IMR-90 (cell line): ENCODE measurements at regions not wholly inside any gene's neighbourhood (a gene's known extent, or its start where the extent isn't known, plus 50 kb on each side); places are given as distances from the start of the nearest gene placed in this dataset.
A peak's percentile ranks its signal among the peaks of the same experiment; 100 is the strongest.

Experiments used
- ATAC-seq: fragments of 200-7000 bp; cut with Tn5 transposase; 2 replicates; pipeline ENCODE4 v1.9.1; 2020; ENCODE audit warnings: low read depth, mild to moderate bottlenecking, moderate library complexity
- BruUV-seq: library from RNA; stranded (reverse); fragments of 400-500 nt; replicated peaks from 2 replicates; lab custom pipeline; 2021; lab: Mats Ljungman, UMichigan
- CTCF ChIA-PET: fragments of 300-600 bp; formaldehyde crosslinking; extraction: SDS; loops from one replicate; lab custom pipeline; 2021; ENCODE audit warnings: antibody characterized with exemption; lab: Yijun Ruan, JAX
- POLR2A ChIA-PET: fragments of 300-600 bp; sonication (Branson Sonifier 250); formaldehyde crosslinking; loops from one replicate; lab custom pipeline; 2022; ENCODE audit warnings: antibody characterized with exemption; ENCODE audit not compliant: unreplicated experiment; lab: Charles Lee
- DNase-seq: peaks from one replicate; pipeline ENCODE4 v3.0.0; 2013
- H2AFZ ChIP-seq: replicated peaks from 2 replicates; pipeline ENCODE3; 2013; ENCODE audit warnings: low read length, mild to moderate bottlenecking; ENCODE audit not compliant: poor library complexity
- H2AK5ac ChIP-seq: 2 replicates; pipeline ENCODE4 v1.6.1; 2013; ENCODE audit warnings: low read depth, low read length, inconsistent platforms
- H2AK9ac ChIP-seq: replicated peaks from 2 replicates; pipeline ENCODE3; 2013; ENCODE audit warnings: mild to moderate bottlenecking, low read depth, low read length, moderate library complexity; ENCODE audit not compliant: poor library complexity
- H2BK120ac ChIP-seq: 2 replicates; pipeline ENCODE4 v1.6.1; 2013; ENCODE audit warnings: low read depth, low read length, inconsistent platforms
- H2BK15ac ChIP-seq: 3 replicates; pipeline ENCODE4 v1.6.1; 2013; ENCODE audit warnings: low read depth, low read length, inconsistent platforms
- H2BK20ac ChIP-seq: 2 replicates; pipeline ENCODE4 v1.6.1; 2013; ENCODE audit warnings: low read depth, mild to moderate bottlenecking, inconsistent platforms, low read length, moderate library complexity
- H2BK5ac ChIP-seq: 2 replicates; pipeline ENCODE4 v1.6.1; 2013; ENCODE audit warnings: mild to moderate bottlenecking, low read depth, low read length, inconsistent platforms; ENCODE audit not compliant: poor library complexity, severe bottlenecking
- H3K14ac ChIP-seq: replicated peaks from 2 replicates; pipeline ENCODE4 v1.6.1; 2013; ENCODE audit warnings: low read depth, low read length, inconsistent platforms
- H3K18ac ChIP-seq: 2 replicates; pipeline ENCODE4 v1.6.1; 2013; ENCODE audit warnings: low read depth, low read length, control low read depth
- H3K23ac ChIP-seq: 2 replicates; pipeline ENCODE4 v1.6.1; 2013; ENCODE audit warnings: low read depth, low read length, inconsistent platforms
- H3K27ac ChIP-seq: 2 replicates; pipeline ENCODE4 v1.5.1; 2013; ENCODE audit warnings: mild to moderate bottlenecking, control low read depth, low read length; ENCODE audit not compliant: insufficient read depth
- H3K27me3 ChIP-seq: 2 replicates; pipeline ENCODE4 v1.6.1; 2013; ENCODE audit warnings: low read length; ENCODE audit not compliant: control insufficient read depth, insufficient read depth
- H3K36me3 ChIP-seq: 2 replicates; pipeline ENCODE4 v1.6.1; 2013; ENCODE audit warnings: low read length, mixed read lengths; ENCODE audit not compliant: control insufficient read depth, insufficient read depth
- H3K4ac ChIP-seq: 2 replicates; pipeline ENCODE4 v1.6.1; 2013; ENCODE audit warnings: low read depth, low read length, inconsistent platforms
- H3K4me1 ChIP-seq: 2 replicates; pipeline ENCODE4 v1.6.1; 2013; ENCODE audit warnings: low read length, mixed read lengths; ENCODE audit not compliant: control insufficient read depth, insufficient read depth
- H3K4me2 ChIP-seq: 2 replicates; pipeline ENCODE4 v1.6.1; 2013; ENCODE audit warnings: low read depth, mild to moderate bottlenecking, control low read depth, low read length, moderate library complexity
- H3K4me3 ChIP-seq: 2 replicates; pipeline ENCODE4 v1.5.1; 2013; ENCODE audit warnings: low read depth, mild to moderate bottlenecking, control low read depth, low read length, moderate library complexity; ENCODE audit not compliant: insufficient read depth
- H3K56ac ChIP-seq: 2 replicates; pipeline ENCODE4 v1.6.1; 2013; ENCODE audit warnings: low read length, inconsistent platforms; ENCODE audit not compliant: insufficient read depth; ENCODE audit errors: extremely low read depth
- H3K79me1 ChIP-seq, 2 experiments: 2 replicates each; pipeline ENCODE4 v1.6.1; 2013; ENCODE audit warnings: low read length in 2 of 2, inconsistent platforms in 1 of 2, low read depth in 1 of 2
- H3K9ac ChIP-seq: 2 replicates; pipeline ENCODE4 v1.6.1; 2013; ENCODE audit warnings: low read depth, low read length, control low read depth
- H3K9me1 ChIP-seq: 2 replicates; pipeline ENCODE4 v1.6.1; 2013; ENCODE audit warnings: low read length, inconsistent platforms; ENCODE audit not compliant: insufficient read depth
- H3K9me3 ChIP-seq: 2 replicates; pipeline ENCODE4 v1.6.1; 2013; ENCODE audit warnings: low read length; ENCODE audit not compliant: control insufficient read depth, insufficient read depth
- H4K20me1 ChIP-seq: 2 replicates; pipeline ENCODE4 v1.6.1; 2013; ENCODE audit warnings: low read length, inconsistent platforms; ENCODE audit not compliant: insufficient read depth
- H4K5ac ChIP-seq: 2 replicates; pipeline ENCODE4 v1.6.1; 2013; ENCODE audit warnings: mild to moderate bottlenecking, low read depth, low read length, control low read depth
- H4K8ac ChIP-seq, 2 experiments: 2 replicates each; pipeline ENCODE4 v1.6.1; 2013; ENCODE audit warnings: low read depth in 2 of 2, low read length in 2 of 2, control low read depth in 1 of 2, inconsistent platforms in 1 of 2
- H4K91ac ChIP-seq: 2 replicates; pipeline ENCODE4 v1.6.1; 2013; ENCODE audit warnings: low read depth, low read length, inconsistent platforms; ENCODE audit not compliant: insufficient read depth
- BHLHE40 ChIP-seq: fragments of 150-350 bp; IDR thresholded peaks from 2 replicates; pipeline ENCODE4 v1.6.1; 2016; ENCODE audit warnings: mild to moderate bottlenecking, low read depth, low read length
- CEBPB ChIP-seq: IDR thresholded peaks from 2 replicates; pipeline ENCODE4 v1.6.1; 2012; ENCODE audit warnings: low read depth, low read length, improper control_type of control experiment
- CHD1 ChIP-seq: IDR thresholded peaks from 2 replicates; pipeline ENCODE4 v1.6.1; 2012; ENCODE audit warnings: low read depth, low read length, improper control_type of control experiment
- CTCF ChIP-seq: conservative IDR thresholded peaks from 2 replicates; pipeline ENCODE4 v1.5.1; 2012; ENCODE audit warnings: mild to moderate bottlenecking, low read depth, low read length, improper control_type of control experiment
- FOS ChIP-seq: fragments of 150-350 bp; IDR thresholded peaks from 2 replicates; pipeline ENCODE4 v1.6.1; 2016; ENCODE audit warnings: low read depth, low read length
- MAFK ChIP-seq: IDR thresholded peaks from 2 replicates; pipeline ENCODE4 v1.6.1; 2012; ENCODE audit warnings: low read depth, low read length, improper control_type of control experiment
- MAZ ChIP-seq: IDR thresholded peaks from 2 replicates; pipeline ENCODE4 v1.6.1; 2012; ENCODE audit warnings: low read depth, mild to moderate bottlenecking, low read length, improper control_type of control experiment, moderate library complexity, borderline replicate concordance
- MXI1 ChIP-seq: IDR thresholded peaks from 2 replicates; pipeline ENCODE4 v1.6.1; 2012; ENCODE audit warnings: low read depth, mild to moderate bottlenecking, low read length, moderate library complexity, borderline replicate concordance
- NFE2L2 ChIP-seq: fragments of 150-350 bp; IDR thresholded peaks from 2 replicates; pipeline ENCODE4 v1.6.1; 2016; ENCODE audit warnings: low read depth, mild to moderate bottlenecking, low read length
- POLR2A ChIP-seq: IDR thresholded peaks from 2 replicates; pipeline ENCODE4 v1.6.1; 2012; ENCODE audit warnings: mild to moderate bottlenecking, low read depth, low read length
- RAD21 ChIP-seq: IDR thresholded peaks from 2 replicates; pipeline ENCODE4 v1.6.1; 2012; ENCODE audit warnings: low read length, improper control_type of control experiment
- RCOR1 ChIP-seq: IDR thresholded peaks from 2 replicates; pipeline ENCODE4 v1.6.1; 2012; ENCODE audit warnings: mild to moderate bottlenecking, low read length, improper control_type of control experiment; ENCODE audit not compliant: insufficient replicate concordance
- RFX5 ChIP-seq: IDR thresholded peaks from 2 replicates; pipeline ENCODE4 v1.8.0; 2012; ENCODE audit warnings: low read depth, mild to moderate bottlenecking, low read length, moderate library complexity
- SMC3 ChIP-seq: fragments of 150-350 bp; IDR thresholded peaks from 2 replicates; pipeline ENCODE4 v1.6.1; 2016; ENCODE audit warnings: low read depth, mild to moderate bottlenecking, antibody characterized with exemption, low read length, moderate library complexity
- WGBS, 2 experiments: methylation state at CpG; one replicate each; pipeline versions ENCODE4 v1.1.5 to v1.1.7; 2013; ENCODE audit warnings: missing lambda C conversion rate in 2 of 2; ENCODE audit not compliant: insufficient read length in 1 of 2; ENCODE audit errors: extremely low coverage in 2 of 2; 5-methylcytosine and 5-hydroxymethylcytosine counted together
- dilution Hi-C: fragments of 300-500 bp; cut with HindIII; formaldehyde crosslinking; loops from one replicate; pipeline ENCODE4 v1.14.3; 2018; ENCODE audit warnings: low sequenced_read_pairs; ENCODE audit not compliant: unreplicated experiment
- in situ Hi-C: fragments of 300-500 bp; cut with MboI; formaldehyde crosslinking; loops from 3 replicates; pipeline ENCODE4 v1.14.3; 2019; ENCODE audit warnings: low sequenced_read_pairs, inconsistent platforms, mixed read lengths
- intact Hi-C: fragments of 100-400 bp; cut with micrococcal nuclease; formaldehyde crosslinking; loops from 2 replicates; pipeline ENCODE4 v1.10.0; 2022
- TF ChIP-seq, protein P1 (sequence below): fragments of 150-350 bp; IDR thresholded peaks from 2 replicates; pipeline ENCODE4 v1.6.1; 2017; ENCODE audit warnings: mild to moderate bottlenecking, antibody characterized with exemption, low read length, low read depth
- TF ChIP-seq, protein P2 (sequence below): fragments of 150-350 bp; IDR thresholded peaks from 2 replicates; pipeline ENCODE4 v1.6.1; 2016; ENCODE audit warnings: low read depth, mild to moderate bottlenecking, low read length, moderate library complexity, borderline replicate concordance

DNA sequence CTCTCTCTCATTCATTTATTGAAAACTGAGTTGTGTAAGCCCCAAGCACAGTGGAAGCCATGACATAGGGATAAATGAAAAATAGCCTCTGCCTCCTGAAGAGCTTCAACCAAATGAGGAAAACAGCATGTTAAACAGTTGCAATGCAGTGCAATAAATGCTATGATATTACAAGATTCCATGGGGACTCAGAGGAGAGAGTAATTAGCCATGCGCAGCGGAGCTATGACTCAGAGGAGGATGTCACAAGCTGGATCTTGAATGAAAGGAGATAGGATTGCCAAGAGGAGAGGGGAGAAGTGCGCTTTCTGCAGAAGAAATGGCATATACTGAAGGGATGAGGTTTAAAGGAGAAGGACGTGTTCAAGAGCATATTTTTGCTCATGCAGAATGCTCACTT is 231.3 kb upstream of the PLXNA2 start:
- H2AFZ ChIP-seq = no peak overlapping the region
- intact Hi-C loops (no loop called here), dilution Hi-C loops (no loop called here), in situ Hi-C loops (no loop called here)
- no peak overlapping the region for H2BK5ac ChIP-seq
- no peak for TF ChIP-seq CHD1
- TF ChIP-seq RAD21 = no peak
- TF ChIP-seq, protein P1, sequence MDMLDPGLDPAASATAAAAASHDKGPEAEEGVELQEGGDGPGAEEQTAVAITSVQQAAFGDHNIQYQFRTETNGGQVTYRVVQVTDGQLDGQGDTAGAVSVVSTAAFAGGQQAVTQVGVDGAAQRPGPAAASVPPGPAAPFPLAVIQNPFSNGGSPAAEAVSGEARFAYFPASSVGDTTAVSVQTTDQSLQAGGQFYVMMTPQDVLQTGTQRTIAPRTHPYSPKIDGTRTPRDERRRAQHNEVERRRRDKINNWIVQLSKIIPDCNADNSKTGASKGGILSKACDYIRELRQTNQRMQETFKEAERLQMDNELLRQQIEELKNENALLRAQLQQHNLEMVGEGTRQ = no peak
- TF ChIP-seq NFE2L2 = no peak
- no peak for TF ChIP-seq RCOR1
- TF ChIP-seq BHLHE40 = no peak
- no peak for TF ChIP-seq CTCF
- no peak for TF ChIP-seq MAZ
- TF ChIP-seq MAFK = no peak
- no peak for TF ChIP-seq SMC3
- no peak for TF ChIP-seq FOS
- TF ChIP-seq MXI1 = no peak
- TF ChIP-seq, protein P2, sequence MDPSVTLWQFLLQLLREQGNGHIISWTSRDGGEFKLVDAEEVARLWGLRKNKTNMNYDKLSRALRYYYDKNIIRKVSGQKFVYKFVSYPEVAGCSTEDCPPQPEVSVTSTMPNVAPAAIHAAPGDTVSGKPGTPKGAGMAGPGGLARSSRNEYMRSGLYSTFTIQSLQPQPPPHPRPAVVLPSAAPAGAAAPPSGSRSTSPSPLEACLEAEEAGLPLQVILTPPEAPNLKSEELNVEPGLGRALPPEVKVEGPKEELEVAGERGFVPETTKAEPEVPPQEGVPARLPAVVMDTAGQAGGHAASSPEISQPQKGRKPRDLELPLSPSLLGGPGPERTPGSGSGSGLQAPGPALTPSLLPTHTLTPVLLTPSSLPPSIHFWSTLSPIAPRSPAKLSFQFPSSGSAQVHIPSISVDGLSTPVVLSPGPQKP = no peak
- no peak for TF ChIP-seq POLR2A
- TF ChIP-seq RFX5 = no peak
- TF ChIP-seq CEBPB = no peak
- POLR2A ChIA-PET = no interaction called here
- 38% methylated on average over 2 of the region's 4 CpGs; no CpG with 5 or more reads in 1 of the 2 experiments for WGBS, 2 experiments
- no peak overlapping the region for H3K18ac ChIP-seq
- no TSS peak for BruUV-seq
- no peak overlapping the region for H3K9ac ChIP-seq
- no peaks in the 10 kb centered on the region for H3K27me3 ChIP-seq
- no peak overlapping the region for H2BK120ac ChIP-seq
- CTCF ChIA-PET = no interaction called here
- H3K4me2 ChIP-seq = no peak overlapping the region
- no peaks in the 10 kb centered on the region for H3K36me3 ChIP-seq
- no peak overlapping the region for H3K56ac ChIP-seq
- no peaks in the 10 kb centered on the region for H3K9me1 ChIP-seq
- no peak overlapping the region for H2BK20ac ChIP-seq
- no peaks in the 10 kb centered on the region for H4K20me1 ChIP-seq
- no peak overlapping the region for H3K4ac ChIP-seq
- H4K8ac ChIP-seq = no peak overlapping the region
- no peak overlapping the region for H4K5ac ChIP-seq
- H2AK5ac ChIP-seq = no peak overlapping the region
- ATAC-seq (no peak), DNase-seq (peak; percentile 2)
- H3K27ac ChIP-seq = no peak overlapping the region
- no peak overlapping the region for H3K14ac ChIP-seq
- H4K91ac ChIP-seq = no peak overlapping the region
- no peaks in the 10 kb centered on the region for H3K4me1 ChIP-seq
- H2AK9ac ChIP-seq = no peak overlapping the region
- H3K4me3 ChIP-seq = no peak overlapping the region
- no peak overlapping the region for H2BK15ac ChIP-seq
- H3K23ac ChIP-seq = no peak overlapping the region
- peaks cover 4% of the 10 kb centered on the region; the same call in 1 of the 2 replicates for H3K9me3 ChIP-seq
- no peaks in the 10 kb centered on the region for H3K79me1 ChIP-seq
